ENCODE measurements at regions not wholly inside any gene's neighbourhood (a gene's known extent, or its start where the extent isn't known, plus 50 kb on each side); places are given as distances from the start of the nearest gene placed in this dataset.

DNA sequence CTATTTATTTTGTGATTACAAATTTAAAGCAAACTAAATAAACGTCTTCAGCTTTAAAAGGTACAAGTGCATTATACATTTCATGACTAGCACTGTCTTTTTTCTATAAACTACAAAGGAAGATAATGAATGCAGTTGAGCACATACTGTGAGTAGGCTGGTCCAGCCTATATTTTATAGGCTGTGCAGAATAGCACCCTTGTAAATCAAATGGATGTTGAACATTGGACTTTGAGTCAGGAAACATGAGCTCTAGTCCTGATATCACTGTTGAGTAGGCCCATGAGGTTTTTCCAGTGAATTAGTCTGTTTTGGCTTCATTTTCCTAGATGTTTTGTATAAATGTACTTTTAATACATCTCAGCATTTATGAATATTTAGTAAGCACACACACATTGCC is 447.3 kb upstream of the KCNMB2 start:
- TF ChIP-seq MXI1 (conservative IDR thresholded peaks at IDR 0.05; ENCODE audit: poor library complexity, severe bottlenecking) (no peak), EZH2 (IDR thresholded peaks at IDR 0.05; ENCODE audit: borderline replicate concordance, insufficient read depth, low read length, poor library complexity, severe bottlenecking) (no peak), RAD21 (conservative IDR thresholded peaks at IDR 0.05) (no peak), POLR2AphosphoS5 (IDR thresholded peaks at IDR 0.05) (no peak)
- TF ChIP-seq, protein P1, sequence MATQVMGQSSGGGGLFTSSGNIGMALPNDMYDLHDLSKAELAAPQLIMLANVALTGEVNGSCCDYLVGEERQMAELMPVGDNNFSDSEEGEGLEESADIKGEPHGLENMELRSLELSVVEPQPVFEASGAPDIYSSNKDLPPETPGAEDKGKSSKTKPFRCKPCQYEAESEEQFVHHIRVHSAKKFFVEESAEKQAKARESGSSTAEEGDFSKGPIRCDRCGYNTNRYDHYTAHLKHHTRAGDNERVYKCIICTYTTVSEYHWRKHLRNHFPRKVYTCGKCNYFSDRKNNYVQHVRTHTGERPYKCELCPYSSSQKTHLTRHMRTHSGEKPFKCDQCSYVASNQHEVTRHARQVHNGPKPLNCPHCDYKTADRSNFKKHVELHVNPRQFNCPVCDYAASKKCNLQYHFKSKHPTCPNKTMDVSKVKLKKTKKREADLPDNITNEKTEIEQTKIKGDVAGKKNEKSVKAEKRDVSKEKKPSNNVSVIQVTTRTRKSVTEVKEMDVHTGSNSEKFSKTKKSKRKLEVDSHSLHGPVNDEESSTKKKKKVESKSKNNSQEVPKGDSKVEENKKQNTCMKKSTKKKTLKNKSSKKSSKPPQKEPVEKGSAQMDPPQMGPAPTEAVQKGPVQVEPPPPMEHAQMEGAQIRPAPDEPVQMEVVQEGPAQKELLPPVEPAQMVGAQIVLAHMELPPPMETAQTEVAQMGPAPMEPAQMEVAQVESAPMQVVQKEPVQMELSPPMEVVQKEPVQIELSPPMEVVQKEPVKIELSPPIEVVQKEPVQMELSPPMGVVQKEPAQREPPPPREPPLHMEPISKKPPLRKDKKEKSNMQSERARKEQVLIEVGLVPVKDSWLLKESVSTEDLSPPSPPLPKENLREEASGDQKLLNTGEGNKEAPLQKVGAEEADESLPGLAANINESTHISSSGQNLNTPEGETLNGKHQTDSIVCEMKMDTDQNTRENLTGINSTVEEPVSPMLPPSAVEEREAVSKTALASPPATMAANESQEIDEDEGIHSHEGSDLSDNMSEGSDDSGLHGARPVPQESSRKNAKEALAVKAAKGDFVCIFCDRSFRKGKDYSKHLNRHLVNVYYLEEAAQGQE (IDR thresholded peaks at IDR 0.05; ENCODE audit: borderline replicate concordance): no peak
- TF ChIP-seq, protein P2, sequence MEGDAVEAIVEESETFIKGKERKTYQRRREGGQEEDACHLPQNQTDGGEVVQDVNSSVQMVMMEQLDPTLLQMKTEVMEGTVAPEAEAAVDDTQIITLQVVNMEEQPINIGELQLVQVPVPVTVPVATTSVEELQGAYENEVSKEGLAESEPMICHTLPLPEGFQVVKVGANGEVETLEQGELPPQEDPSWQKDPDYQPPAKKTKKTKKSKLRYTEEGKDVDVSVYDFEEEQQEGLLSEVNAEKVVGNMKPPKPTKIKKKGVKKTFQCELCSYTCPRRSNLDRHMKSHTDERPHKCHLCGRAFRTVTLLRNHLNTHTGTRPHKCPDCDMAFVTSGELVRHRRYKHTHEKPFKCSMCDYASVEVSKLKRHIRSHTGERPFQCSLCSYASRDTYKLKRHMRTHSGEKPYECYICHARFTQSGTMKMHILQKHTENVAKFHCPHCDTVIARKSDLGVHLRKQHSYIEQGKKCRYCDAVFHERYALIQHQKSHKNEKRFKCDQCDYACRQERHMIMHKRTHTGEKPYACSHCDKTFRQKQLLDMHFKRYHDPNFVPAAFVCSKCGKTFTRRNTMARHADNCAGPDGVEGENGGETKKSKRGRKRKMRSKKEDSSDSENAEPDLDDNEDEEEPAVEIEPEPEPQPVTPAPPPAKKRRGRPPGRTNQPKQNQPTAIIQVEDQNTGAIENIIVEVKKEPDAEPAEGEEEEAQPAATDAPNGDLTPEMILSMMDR (IDR thresholded peaks at IDR 0.05; ENCODE audit: poor library complexity, severe bottlenecking): no peak

All from neural cell (in vitro differentiated cells).